ENCODE measurements at regions not wholly inside any gene's neighbourhood (a gene's known extent, or its start where the extent isn't known, plus 50 kb on each side); places are given as distances from the start of the nearest gene placed in this dataset.

- TF ChIP-seq, protein P1, sequence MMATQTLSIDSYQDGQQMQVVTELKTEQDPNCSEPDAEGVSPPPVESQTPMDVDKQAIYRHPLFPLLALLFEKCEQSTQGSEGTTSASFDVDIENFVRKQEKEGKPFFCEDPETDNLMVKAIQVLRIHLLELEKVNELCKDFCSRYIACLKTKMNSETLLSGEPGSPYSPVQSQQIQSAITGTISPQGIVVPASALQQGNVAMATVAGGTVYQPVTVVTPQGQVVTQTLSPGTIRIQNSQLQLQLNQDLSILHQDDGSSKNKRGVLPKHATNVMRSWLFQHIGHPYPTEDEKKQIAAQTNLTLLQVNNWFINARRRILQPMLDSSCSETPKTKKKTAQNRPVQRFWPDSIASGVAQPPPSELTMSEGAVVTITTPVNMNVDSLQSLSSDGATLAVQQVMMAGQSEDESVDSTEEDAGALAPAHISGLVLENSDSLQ (IDR thresholded peaks at IDR 0.05): no peak
Observed at GRCh38 chr17:59469786-59470485, 95.5 kb upstream of the DHX40 start (continued).

DNA sequence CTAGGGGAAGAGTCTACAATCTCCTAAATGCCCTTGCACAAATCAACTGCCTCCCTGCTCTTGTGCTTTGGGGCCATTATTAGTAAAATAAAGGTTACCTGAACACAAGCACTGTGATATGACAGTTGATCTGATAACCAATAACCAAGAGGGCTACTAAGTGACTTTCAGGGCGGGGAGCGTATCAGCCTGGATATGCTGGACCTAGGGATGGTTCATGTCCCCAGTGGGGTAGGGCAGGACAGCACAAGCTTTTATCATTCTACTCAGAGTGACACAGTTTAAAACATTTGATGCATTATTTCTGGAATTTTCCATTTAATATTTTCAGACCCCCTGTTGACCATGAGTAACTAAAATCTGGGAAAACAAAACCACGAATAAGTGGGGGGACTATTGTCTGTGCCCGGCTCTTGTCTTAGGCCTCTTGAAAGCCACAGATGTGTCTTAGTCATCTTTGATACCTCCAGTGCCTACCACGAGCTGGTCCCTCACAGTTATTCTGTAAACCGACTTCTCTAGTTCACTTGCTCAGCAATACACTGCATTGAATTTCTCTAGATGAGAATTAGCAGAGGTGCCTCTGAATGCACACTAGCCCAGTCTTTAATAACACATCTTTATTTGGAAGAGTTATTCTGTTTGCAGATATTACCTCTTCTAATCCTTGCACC lies 94.6 kb upstream of the DHX40 start:
- H3K79me2 ChIP-seq (ENCODE audit: control insufficient read depth, insufficient read depth, low read length): no peaks in the 10 kb centered on the region
- in situ Hi-C loops (cut with MboI): no loop called here
- no peak for FAIRE-seq
- H3K27ac ChIP-seq (ENCODE audit: control insufficient read depth, insufficient read depth): no peak overlapping the region
- DNase-seq (ENCODE audit: low read depth, low spot score): no peak
- H3K27me3 ChIP-seq (replicated peaks in 1 of 2; ENCODE audit: control insufficient read depth in 2 of 2, insufficient read depth in 2 of 2, low read length in 1 of 2): no peaks in the 10 kb centered on the region
- BruUV-seq (replicated peaks): no TSS peak
- WGBS (ENCODE audit: insufficient coverage, insufficient replicate concordance, low lambda C conversion rate, missing lambda C conversion rate): 30% methylated on average over 6 of the region's 6 CpGs
- RAD21 ChIA-PET (ENCODE audit: unreplicated experiment): no interaction called here
- no peak overlapping the region for H3K9ac ChIP-seq (ENCODE audit: control insufficient read depth, insufficient read depth, low read length)
- no peak for ATAC-seq
- POLR2A ChIA-PET: no interaction called here
- SMC1A ChIA-PET (ENCODE audit: uncharacterized antibody, unreplicated experiment): no interaction called here
- H3K4me2 ChIP-seq (ENCODE audit: control insufficient read depth, insufficient read depth): no peak overlapping the region
- H2AFZ ChIP-seq (ENCODE audit: control insufficient read depth, low read depth, low read length): no peak overlapping the region
- intact Hi-C loops (cut with micrococcal nuclease; ENCODE audit: unreplicated experiment): no loop called here
- no peaks in the 10 kb centered on the region for H3K9me3 ChIP-seq (replicated peaks; ENCODE audit: control insufficient read depth, insufficient read depth, low read length)
- H4K20me1 ChIP-seq (ENCODE audit: control insufficient read depth, insufficient read depth): no peaks in the 10 kb centered on the region
- H3K4me1 ChIP-seq (ENCODE audit: control insufficient read depth, insufficient read depth, low read length): no peaks in the 10 kb centered on the region
- no peak overlapping the region for H3K4me3 ChIP-seq
- CTCF ChIA-PET: interaction anchor here (0.7 kb wide), 1 partner anchor 965 kb away, joined by 4 read pairs; no protein-coding TSS in a partner anchor
- H3K36me3 ChIP-seq (ENCODE audit: control insufficient read depth in 2 of 2, insufficient read depth in 2 of 2, low read length in 1 of 2): no peaks in the 10 kb centered on the region
- TF ChIP-seq POU2F2 (IDR thresholded peaks at IDR 0.05; ENCODE audit: borderline replicate concordance, low read depth, low read length): no peak
- no peak for TF ChIP-seq NBN (IDR thresholded peaks at IDR 0.05)
- no peak for TF ChIP-seq HDGF (IDR thresholded peaks at IDR 0.05)
- TF ChIP-seq JUNB (IDR thresholded peaks at IDR 0.05): no peak
- no peak for TF ChIP-seq BCLAF1 (IDR thresholded peaks at IDR 0.05)
- TF ChIP-seq CBFB (IDR thresholded peaks at IDR 0.05; ENCODE audit: low read depth): no peak
- no peak for TF ChIP-seq ATF3 (IDR thresholded peaks at IDR 0.05; ENCODE audit: borderline replicate concordance, extremely low read depth, low read depth, low read length)
- no peak for TF ChIP-seq USF1 (IDR thresholded peaks at IDR 0.05; ENCODE audit: borderline replicate concordance, extremely low read length, insufficient read depth, low read depth, low read length)
- no peak for TF ChIP-seq SMAD1 (IDR thresholded peaks at IDR 0.05; ENCODE audit: low read depth, partially characterized antibody)
- TF ChIP-seq, protein P2, sequence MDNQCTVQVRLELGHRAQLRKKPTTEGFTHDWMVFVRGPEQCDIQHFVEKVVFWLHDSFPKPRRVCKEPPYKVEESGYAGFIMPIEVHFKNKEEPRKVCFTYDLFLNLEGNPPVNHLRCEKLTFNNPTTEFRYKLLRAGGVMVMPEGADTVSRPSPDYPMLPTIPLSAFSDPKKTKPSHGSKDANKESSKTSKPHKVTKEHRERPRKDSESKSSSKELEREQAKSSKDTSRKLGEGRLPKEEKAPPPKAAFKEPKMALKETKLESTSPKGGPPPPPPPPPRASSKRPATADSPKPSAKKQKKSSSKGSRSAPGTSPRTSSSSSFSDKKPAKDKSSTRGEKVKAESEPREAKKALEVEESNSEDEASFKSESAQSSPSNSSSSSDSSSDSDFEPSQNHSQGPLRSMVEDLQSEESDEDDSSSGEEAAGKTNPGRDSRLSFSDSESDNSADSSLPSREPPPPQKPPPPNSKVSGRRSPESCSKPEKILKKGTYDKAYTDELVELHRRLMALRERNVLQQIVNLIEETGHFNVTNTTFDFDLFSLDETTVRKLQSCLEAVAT (IDR thresholded peaks at IDR 0.05): no peak
- no peak for TF ChIP-seq NRF1 (conservative IDR thresholded peaks at IDR 0.05; ENCODE audit: low read depth, low read length)
